Calu3 (cell line): ENCODE measurements at regions not wholly inside any gene's neighbourhood (a gene's known extent, or its start where the extent isn't known, plus 50 kb on each side); places are given as distances from the start of the nearest gene placed in this dataset.
"Not testable (repeated sequence)": the region's sequence is repeated elsewhere in the genome, so short reads cannot be mapped to it uniquely, and the experiment has no call there.

Experiments
- BruUV-seq: library from RNA; stranded (reverse); fragments of 400-500 nt; replicated peaks from 2 replicates; lab custom pipeline; 2021; lab: Mats Ljungman, UMichigan
- CTCF ChIA-PET: fragments of 300-600 bp; sonication (Branson Sonifier 250); formaldehyde crosslinking; loops from one replicate; lab custom pipeline; 2022; ENCODE audit warnings: antibody characterized with exemption; lab: Charles Lee
- DNase-seq: peaks from one replicate; pipeline ENCODE4 v3.0.0; 2022
- H3K27ac Mint-ChIP-seq: one replicate; pipeline ENCODE4 v1.8.0; 2022; ENCODE audit warnings: mixed read lengths; ENCODE audit not compliant: unreplicated experiment
- H3K27me3 Mint-ChIP-seq: one replicate; pipeline ENCODE4 v1.8.0; 2022; ENCODE audit warnings: mixed read lengths; ENCODE audit not compliant: unreplicated experiment
- H3K36me3 Mint-ChIP-seq: one replicate; pipeline ENCODE4 v1.8.0; 2022; ENCODE audit warnings: mild to moderate bottlenecking, moderate library complexity, mixed read lengths; ENCODE audit not compliant: insufficient read depth, unreplicated experiment
- H3K4me1 Mint-ChIP-seq: one replicate; pipeline ENCODE4 v1.8.0; 2022; ENCODE audit warnings: mild to moderate bottlenecking, low read depth, mixed read lengths; ENCODE audit not compliant: unreplicated experiment
- H3K4me3 Mint-ChIP-seq: one replicate; pipeline ENCODE4 v1.8.0; 2022; ENCODE audit warnings: mild to moderate bottlenecking, low read depth, moderate library complexity, mixed read lengths; ENCODE audit not compliant: unreplicated experiment
- H3K9me3 Mint-ChIP-seq: one replicate; pipeline ENCODE4 v1.8.0; 2022; ENCODE audit warnings: low read depth, mixed read lengths; ENCODE audit not compliant: unreplicated experiment
- CTCF ChIP-seq: fragments of 200-600 bp; IDR thresholded peaks from one replicate; pipeline ENCODE4 v1.8.0; 2022; ENCODE audit warnings: antibody characterized with exemption; ENCODE audit not compliant: unreplicated experiment
- intact Hi-C: fragments of 100-400 bp; cut with micrococcal nuclease; formaldehyde crosslinking; loops from one replicate; pipeline ENCODE4 v1.10.0; 2022; ENCODE audit not compliant: unreplicated experiment

- no peak for DNase-seq
- BruUV-seq, result no TSS peak
- Mint-ChIP-seq H3K27me3 (no peaks in the 10 kb centered on the region), H3K4me3 (no peak overlapping the region), H3K27ac (no peak overlapping the region), H3K4me1 (no peaks in the 10 kb centered on the region), H3K36me3 (no peaks in the 10 kb centered on the region), H3K9me3 (no peaks in the 10 kb centered on the region)
- CTCF ChIA-PET, result no interaction called here
- intact Hi-C loops, result no loop called here
- TF ChIP-seq CTCF, result no peak
Measured at GRCh38 chr4:85132117-85132516, 165.6 kb upstream of the WDFY3 start.

- no peaks in the 10 kb centered on the region for H3K36me3 Mint-ChIP-seq
- no TSS peak for BruUV-seq
- CTCF ChIA-PET, result interaction anchor here (0.6 kb wide), 1 partner anchor 507 kb away, joined by 3 read pairs; no protein-coding TSS in a partner anchor
- H3K4me1 Mint-ChIP-seq, result no peaks in the 10 kb centered on the region
- no peak overlapping the region for H3K4me3 Mint-ChIP-seq
- no peak for DNase-seq
- no peak for TF ChIP-seq CTCF
- no peaks in the 10 kb centered on the region for H3K27me3 Mint-ChIP-seq
- H3K27ac Mint-ChIP-seq, result no peak overlapping the region
- no peaks in the 10 kb centered on the region for H3K9me3 Mint-ChIP-seq
- intact Hi-C loops, result no loop called here
Measured at GRCh38 chr4:85132570-85132969, 166.1 kb upstream of the WDFY3 start.

GRCh38 chr4:85139749-85140148, 173.3 kb upstream of the WDFY3 start:
- BruUV-seq, CTCF ChIA-PET, H3K36me3 Mint-ChIP-seq, H3K9me3 Mint-ChIP-seq, H3K27me3 Mint-ChIP-seq, H3K27ac Mint-ChIP-seq, H3K4me1 Mint-ChIP-seq, DNase-seq, intact Hi-C loops, H3K4me3 Mint-ChIP-seq: not testable (repeated sequence)

- no peak for DNase-seq
- intact Hi-C loops, result no loop called here
- no peaks in the 10 kb centered on the region for H3K4me1 Mint-ChIP-seq
- H3K36me3 Mint-ChIP-seq, result no peaks in the 10 kb centered on the region
- no peak overlapping the region for H3K4me3 Mint-ChIP-seq
- CTCF ChIA-PET, result no interaction called here
- BruUV-seq, result no TSS peak
- H3K27me3 Mint-ChIP-seq, result no peaks in the 10 kb centered on the region
- H3K27ac Mint-ChIP-seq, result no peak overlapping the region
- TF ChIP-seq CTCF, result no peak
- H3K9me3 Mint-ChIP-seq, result no peaks in the 10 kb centered on the region
Measured at GRCh38 chr4:85142451-85142850, 176.0 kb upstream of the WDFY3 start.

GRCh38 chr4:85147481-85148076, 181.1 kb upstream of the WDFY3 start:
- Mint-ChIP-seq H3K27me3 (no peaks in the 10 kb centered on the region), H3K36me3 (no peaks in the 10 kb centered on the region), H3K4me3 (no peak overlapping the region), H3K4me1 (no peaks in the 10 kb centered on the region), H3K27ac (no peak overlapping the region), H3K9me3 (no peaks in the 10 kb centered on the region)
- peak; percentile 17 for TF ChIP-seq CTCF
- CTCF ChIA-PET, result interaction anchor here (1.1 kb wide), 1 partner anchor 649 kb away, joined by 3 read pairs; no protein-coding TSS in a partner anchor
- peak; percentile 8 for DNase-seq
- intact Hi-C loops, result loop anchor here (1.0 to 5.0 kb wide), 3 partner anchors 170 to 600 kb away; no protein-coding TSS in a partner anchor
- no TSS peak for BruUV-seq
